T-helper 1 cell treated with Interleukin-12 subunit alpha and Interleukin-12 subunit beta and Interleukin-4 antibody, amounts not matched to agents 30 μg/mL and 1 μg/mL, for 36 hours (primary cell): ENCODE measurements at regions not wholly inside any gene's neighbourhood (a gene's known extent, or its start where the extent isn't known, plus 50 kb on each side); places are given as distances from the start of the nearest gene placed in this dataset.

Experiments used
- H3K27ac Mint-ChIP-seq: one replicate; pipeline ENCODE4 v1.8.0; 2021; ENCODE audit warnings: mild to moderate bottlenecking, mixed read lengths
- H3K27me3 Mint-ChIP-seq: one replicate; pipeline ENCODE4 v1.8.0; 2021; ENCODE audit warnings: low read depth, mixed read lengths
- H3K36me3 Mint-ChIP-seq: one replicate; pipeline ENCODE4 v1.8.0; 2021; ENCODE audit warnings: low read depth, mixed read lengths
- H3K4me1 Mint-ChIP-seq: one replicate; pipeline ENCODE4 v1.8.0; 2021; ENCODE audit warnings: low read depth, mixed read lengths
- H3K4me3 Mint-ChIP-seq: one replicate; pipeline ENCODE4 v1.8.0; 2021; ENCODE audit warnings: mild to moderate bottlenecking, moderate library complexity, mixed read lengths
- H3K9me3 Mint-ChIP-seq: one replicate; pipeline ENCODE4 v1.8.0; 2021; ENCODE audit warnings: mixed read lengths

- Mint-ChIP-seq H3K4me1 (peaks cover 4% of the 10 kb centered on the region), H3K27ac (no peak overlapping the region), H3K27me3 (no peaks in the 10 kb centered on the region), H3K9me3 (no peaks in the 10 kb centered on the region), H3K36me3 (no peaks in the 10 kb centered on the region), H3K4me3 (no peak overlapping the region)
Observed at GRCh38 chr1:115179397-115180079, 90.2 kb upstream of the TSPAN2 start.

GRCh38 chr1:115176189-115176588 is 86.9 kb upstream of the TSPAN2 start:
- no peaks in the 10 kb centered on the region for H3K9me3 Mint-ChIP-seq
- H3K27me3 Mint-ChIP-seq = peaks cover 5% of the 10 kb centered on the region
- H3K36me3 Mint-ChIP-seq = no peaks in the 10 kb centered on the region
- no peak overlapping the region for H3K4me3 Mint-ChIP-seq
- no peak overlapping the region for H3K27ac Mint-ChIP-seq
- no peaks in the 10 kb centered on the region for H3K4me1 Mint-ChIP-seq

GRCh38 chr1:115175596-115175995 is 86.3 kb upstream of the TSPAN2 start:
- Mint-ChIP-seq H3K4me3 (no peak overlapping the region), H3K9me3 (no peaks in the 10 kb centered on the region), H3K27ac (no peak overlapping the region), H3K27me3 (peaks cover 5% of the 10 kb centered on the region), H3K4me1 (no peaks in the 10 kb centered on the region), H3K36me3 (no peaks in the 10 kb centered on the region)

GRCh38 chr1:115173151-115173550 is 83.8 kb upstream of the TSPAN2 start:
- Mint-ChIP-seq H3K36me3 (no peaks in the 10 kb centered on the region), H3K27ac (no peak overlapping the region), H3K27me3 (peaks cover 5% of the 10 kb centered on the region), H3K9me3 (no peaks in the 10 kb centered on the region), H3K4me3 (no peak overlapping the region), H3K4me1 (no peaks in the 10 kb centered on the region)

- H3K9me3 Mint-ChIP-seq = no peaks in the 10 kb centered on the region
- peaks cover 9% of the 10 kb centered on the region for H3K27me3 Mint-ChIP-seq
- no peaks in the 10 kb centered on the region for H3K4me1 Mint-ChIP-seq
- no peak overlapping the region for H3K4me3 Mint-ChIP-seq
- no peaks in the 10 kb centered on the region for H3K36me3 Mint-ChIP-seq
- no peak overlapping the region for H3K27ac Mint-ChIP-seq
Observed at GRCh38 chr1:115172270-115172669, 83.0 kb upstream of the TSPAN2 start.

- Mint-ChIP-seq H3K27ac (no peak overlapping the region), H3K4me1 (no peaks in the 10 kb centered on the region), H3K27me3 (peaks cover 14% of the 10 kb centered on the region), H3K36me3 (no peaks in the 10 kb centered on the region), H3K9me3 (no peaks in the 10 kb centered on the region), H3K4me3 (no peak overlapping the region)
Observed at GRCh38 chr1:115170961-115171392, 81.7 kb upstream of the TSPAN2 start.

GRCh38 chr1:115170377-115170776 is 81.1 kb upstream of the TSPAN2 start:
- Mint-ChIP-seq H3K9me3 (no peaks in the 10 kb centered on the region), H3K27ac (no peak overlapping the region), H3K36me3 (no peaks in the 10 kb centered on the region), H3K4me1 (no peaks in the 10 kb centered on the region), H3K4me3 (no peak overlapping the region), H3K27me3 (peaks cover 16% of the 10 kb centered on the region)

GRCh38 chr1:115168026-115168425 is 78.7 kb upstream of the TSPAN2 start:
- no peaks in the 10 kb centered on the region for H3K9me3 Mint-ChIP-seq
- peaks cover 16% of the 10 kb centered on the region for H3K27me3 Mint-ChIP-seq
- no peak overlapping the region for H3K4me3 Mint-ChIP-seq
- no peaks in the 10 kb centered on the region for H3K36me3 Mint-ChIP-seq
- no peaks in the 10 kb centered on the region for H3K4me1 Mint-ChIP-seq
- no peak overlapping the region for H3K27ac Mint-ChIP-seq

GRCh38 chr1:115166531-115167091 is 77.3 kb upstream of the TSPAN2 start:
- H3K4me3 Mint-ChIP-seq = no peak overlapping the region
- H3K36me3 Mint-ChIP-seq = no peaks in the 10 kb centered on the region
- peaks cover 13% of the 10 kb centered on the region for H3K27me3 Mint-ChIP-seq
- H3K27ac Mint-ChIP-seq = no peak overlapping the region
- no peaks in the 10 kb centered on the region for H3K9me3 Mint-ChIP-seq
- no peaks in the 10 kb centered on the region for H3K4me1 Mint-ChIP-seq

- Mint-ChIP-seq H3K27me3 (peaks cover 11% of the 10 kb centered on the region), H3K36me3 (no peaks in the 10 kb centered on the region), H3K4me3 (no peak overlapping the region), H3K27ac (no peak overlapping the region), H3K4me1 (no peaks in the 10 kb centered on the region), H3K9me3 (no peaks in the 10 kb centered on the region)
Observed at GRCh38 chr1:115165776-115166175, 76.5 kb upstream of the TSPAN2 start.

GRCh38 chr1:115164940-115165705 is 75.8 kb upstream of the TSPAN2 start:
- Mint-ChIP-seq H3K27me3 (peaks cover 11% of the 10 kb centered on the region), H3K4me1 (no peaks in the 10 kb centered on the region), H3K9me3 (no peaks in the 10 kb centered on the region), H3K27ac (no peak overlapping the region), H3K4me3 (no peak overlapping the region), H3K36me3 (no peaks in the 10 kb centered on the region)

GRCh38 chr1:115164484-115164883 is 75.2 kb upstream of the TSPAN2 start:
- Mint-ChIP-seq H3K9me3 (no peaks in the 10 kb centered on the region), H3K36me3 (no peaks in the 10 kb centered on the region), H3K4me3 (no peak overlapping the region), H3K4me1 (no peaks in the 10 kb centered on the region), H3K27ac (no peak overlapping the region), H3K27me3 (peaks cover 11% of the 10 kb centered on the region)

- Mint-ChIP-seq H3K27me3 (no peaks in the 10 kb centered on the region), H3K9me3 (no peaks in the 10 kb centered on the region), H3K4me1 (no peaks in the 10 kb centered on the region), H3K36me3 (no peaks in the 10 kb centered on the region), H3K27ac (no peak overlapping the region), H3K4me3 (no peak overlapping the region)
Observed at GRCh38 chr1:115160728-115161127, 71.4 kb upstream of the TSPAN2 start.

GRCh38 chr1:115159958-115160357 is 70.7 kb upstream of the TSPAN2 start:
- Mint-ChIP-seq H3K4me1 (no peaks in the 10 kb centered on the region), H3K4me3 (no peak overlapping the region), H3K36me3 (no peaks in the 10 kb centered on the region), H3K9me3 (no peaks in the 10 kb centered on the region), H3K27ac (no peak overlapping the region), H3K27me3 (no peaks in the 10 kb centered on the region)

GRCh38 chr1:115158181-115158580 is 68.9 kb upstream of the TSPAN2 start:
- no peak overlapping the region for H3K27ac Mint-ChIP-seq
- H3K9me3 Mint-ChIP-seq = no peaks in the 10 kb centered on the region
- H3K27me3 Mint-ChIP-seq = no peaks in the 10 kb centered on the region
- no peak overlapping the region for H3K4me3 Mint-ChIP-seq
- no peaks in the 10 kb centered on the region for H3K4me1 Mint-ChIP-seq
- no peaks in the 10 kb centered on the region for H3K36me3 Mint-ChIP-seq
